ENCODE measurements at regions not wholly inside any gene's neighbourhood (a gene's known extent, or its start where the extent isn't known, plus 50 kb on each side); places are given as distances from the start of the nearest gene placed in this dataset.
"Not testable (repeated sequence)": the region's sequence is repeated elsewhere in the genome, so short reads cannot be mapped to it uniquely, and the experiment has no call there.

GRCh38 chrX:87005885-87006284 lies 511.7 kb upstream of the KLHL4 start:
- no peak overlapping the region for H3K4me3 Mint-ChIP-seq
- intact Hi-C loops (cut with micrococcal nuclease) = no loop called here
- no peak overlapping the region for H3K27ac Mint-ChIP-seq
- no peaks in the 10 kb centered on the region for H3K27me3 Mint-ChIP-seq (ENCODE audit: low read depth)
- no peak for DNase-seq
- CTCF ChIA-PET = no interaction called here
- H3K4me1 Mint-ChIP-seq (ENCODE audit: low read depth) = no peaks in the 10 kb centered on the region
- no peaks in the 10 kb centered on the region for H3K36me3 Mint-ChIP-seq (ENCODE audit: low read depth)
- H3K9me3 Mint-ChIP-seq = peaks cover 2% of the 10 kb centered on the region

DNA sequence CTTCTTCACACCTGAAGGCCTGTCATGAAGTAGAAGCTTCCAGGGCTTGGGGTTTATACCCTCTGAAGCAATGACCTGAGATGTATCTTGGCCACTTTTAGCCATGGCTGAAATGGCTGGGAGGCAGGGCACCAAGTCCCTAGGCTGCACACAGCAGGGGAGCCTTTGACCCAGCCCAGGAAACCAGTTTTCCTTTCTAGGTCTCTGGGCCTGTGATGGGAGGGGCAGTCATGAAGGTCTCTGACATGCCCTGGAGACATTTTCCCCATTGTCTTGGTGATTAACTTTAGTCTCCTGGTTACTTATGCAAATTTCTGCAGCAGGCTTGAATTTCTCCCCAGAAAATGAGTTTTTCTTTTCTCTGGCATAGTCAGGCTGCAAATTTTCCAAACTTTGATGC lies 511.0 kb upstream of the KLHL4 start:
- H3K9me3 Mint-ChIP-seq = peaks cover 2% of the 10 kb centered on the region
- no peaks in the 10 kb centered on the region for H3K27me3 Mint-ChIP-seq (ENCODE audit: low read depth)
- no peaks in the 10 kb centered on the region for H3K36me3 Mint-ChIP-seq (ENCODE audit: low read depth)
- no peak overlapping the region for H3K4me3 Mint-ChIP-seq
- CTCF ChIA-PET = no interaction called here
- no peak for DNase-seq
- no peaks in the 10 kb centered on the region for H3K4me1 Mint-ChIP-seq (ENCODE audit: low read depth)
- intact Hi-C loops (cut with micrococcal nuclease) = no loop called here
- no peak overlapping the region for H3K27ac Mint-ChIP-seq

DNA sequence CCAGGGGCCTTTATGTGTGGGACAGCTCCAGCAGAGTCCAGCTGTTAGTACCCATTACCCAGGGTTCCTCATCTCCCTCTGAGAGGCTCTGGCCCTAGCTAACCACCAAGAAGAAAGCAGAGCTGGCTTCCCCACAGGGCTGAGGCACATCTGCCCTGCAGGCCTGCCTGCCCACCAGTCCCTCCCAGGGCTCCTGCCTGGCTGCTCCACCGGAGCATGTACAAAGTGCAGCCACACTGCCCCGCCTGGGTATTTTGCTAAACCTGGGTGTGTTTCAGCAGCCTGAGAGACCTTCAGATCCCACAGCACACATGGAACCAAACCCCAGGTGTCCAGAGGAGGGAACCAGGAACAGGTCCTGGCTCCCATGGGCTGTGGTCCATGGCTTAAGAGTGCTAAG lies 500.4 kb upstream of the KLHL4 start:
- H3K4me1 Mint-ChIP-seq (ENCODE audit: low read depth) = no peaks in the 10 kb centered on the region
- H3K36me3 Mint-ChIP-seq (ENCODE audit: low read depth) = no peaks in the 10 kb centered on the region
- H3K4me3 Mint-ChIP-seq = no peak overlapping the region
- intact Hi-C loops (cut with micrococcal nuclease) = no loop called here
- no peak overlapping the region for H3K27ac Mint-ChIP-seq
- CTCF ChIA-PET = no interaction called here
- DNase-seq = no peak
- peaks cover 2% of the 10 kb centered on the region for H3K9me3 Mint-ChIP-seq
- H3K27me3 Mint-ChIP-seq (ENCODE audit: low read depth) = no peaks in the 10 kb centered on the region

DNA sequence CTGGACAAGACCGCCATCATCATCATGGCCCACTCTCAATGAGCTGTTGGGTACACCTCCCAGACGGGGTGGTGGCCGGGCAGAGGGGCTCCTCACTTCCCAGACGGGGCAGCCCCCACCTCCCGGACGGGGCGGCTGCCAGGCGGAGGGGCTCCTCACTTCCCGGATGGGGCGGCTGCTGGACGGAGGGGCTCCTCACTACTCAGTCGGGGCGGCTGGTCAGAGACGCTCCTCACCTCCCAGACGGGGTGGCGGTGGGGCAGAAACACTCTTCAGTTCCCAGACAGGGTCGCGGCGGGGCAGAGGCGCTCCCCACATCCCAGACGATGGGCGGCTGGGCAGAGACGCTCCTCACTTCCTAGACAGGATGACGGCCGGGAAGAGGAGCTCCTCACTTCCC lies 484.5 kb upstream of the KLHL4 start:
- H3K36me3 Mint-ChIP-seq (ENCODE audit: low read depth); intact Hi-C loops (cut with micrococcal nuclease): not testable (repeated sequence)

GRCh38 chrX:87045352-87045751 lies 472.2 kb upstream of the KLHL4 start:
- CTCF ChIA-PET = no interaction called here
- Mint-ChIP-seq H3K27me3 (ENCODE audit: low read depth) (no peaks in the 10 kb centered on the region), H3K36me3 (ENCODE audit: low read depth) (no peaks in the 10 kb centered on the region), H3K9me3 (no peaks in the 10 kb centered on the region), H3K27ac (no peak overlapping the region), H3K4me3 (no peak overlapping the region), H3K4me1 (ENCODE audit: low read depth) (no peaks in the 10 kb centered on the region)
- intact Hi-C loops (cut with micrococcal nuclease) = no loop called here
- no peak for DNase-seq

More for the DNA sequence above, 484.5 kb upstream of the KLHL4 start:
- H3K4me3 Mint-ChIP-seq; H3K4me1 Mint-ChIP-seq (ENCODE audit: low read depth); H3K27me3 Mint-ChIP-seq (ENCODE audit: low read depth); H3K27ac Mint-ChIP-seq; CTCF ChIA-PET; DNase-seq; H3K9me3 Mint-ChIP-seq: not testable (repeated sequence)

DNA sequence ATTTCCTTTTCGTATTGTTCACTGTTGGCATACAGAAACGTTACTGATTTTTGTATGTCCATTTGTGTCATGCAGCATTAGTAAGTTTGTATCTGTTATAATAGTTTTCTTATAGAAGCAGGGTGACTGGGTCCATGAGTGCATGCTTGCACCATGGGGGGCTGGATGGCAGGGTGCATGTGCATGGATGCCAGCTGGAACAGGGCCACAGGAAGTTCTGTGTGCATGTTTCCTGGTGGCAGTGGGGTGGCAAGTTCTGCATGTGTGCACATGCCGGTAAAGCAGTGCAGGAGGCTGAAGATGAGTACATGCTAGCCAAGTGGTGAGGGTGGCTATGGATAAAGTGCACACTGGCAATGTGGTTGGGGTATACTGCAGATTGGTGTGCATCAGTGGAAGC lies 468.0 kb upstream of the KLHL4 start:
- Mint-ChIP-seq H3K9me3 (no peaks in the 10 kb centered on the region), H3K27me3 (ENCODE audit: low read depth) (no peaks in the 10 kb centered on the region), H3K4me1 (ENCODE audit: low read depth) (no peaks in the 10 kb centered on the region), H3K4me3 (no peak overlapping the region), H3K36me3 (ENCODE audit: low read depth) (no peaks in the 10 kb centered on the region), H3K27ac (no peak overlapping the region)
- intact Hi-C loops (cut with micrococcal nuclease) = no loop called here
- CTCF ChIA-PET = no interaction called here
- DNase-seq = no peak

DNA sequence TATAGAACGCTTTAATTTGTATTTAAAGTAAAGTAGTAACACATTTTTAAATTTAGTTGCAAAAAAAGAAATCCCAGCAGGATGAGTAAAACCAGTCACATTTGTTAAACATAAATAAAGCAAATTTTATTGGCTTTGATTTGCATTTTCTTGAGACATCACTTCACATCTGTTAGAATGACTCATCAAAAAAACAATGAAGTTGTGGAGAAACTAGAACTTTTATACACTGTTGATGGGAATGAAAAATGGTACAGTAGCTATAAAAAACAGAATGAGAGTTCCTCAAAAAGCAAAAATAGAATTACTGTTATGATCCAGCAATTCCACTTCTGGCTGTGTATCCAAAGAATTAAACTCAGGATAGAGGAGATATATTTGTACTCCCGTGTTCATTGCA lies 454.0 kb upstream of the KLHL4 start:
- intact Hi-C loops (cut with micrococcal nuclease) = no loop called here
- H3K9me3 Mint-ChIP-seq = no peaks in the 10 kb centered on the region
- H3K36me3 Mint-ChIP-seq (ENCODE audit: low read depth) = no peaks in the 10 kb centered on the region
- no peaks in the 10 kb centered on the region for H3K27me3 Mint-ChIP-seq (ENCODE audit: low read depth)
- no peak overlapping the region for H3K4me3 Mint-ChIP-seq
- DNase-seq = no peak
- H3K4me1 Mint-ChIP-seq (ENCODE audit: low read depth) = no peaks in the 10 kb centered on the region
- H3K27ac Mint-ChIP-seq = no peak overlapping the region
- CTCF ChIA-PET = no interaction called here

DNA sequence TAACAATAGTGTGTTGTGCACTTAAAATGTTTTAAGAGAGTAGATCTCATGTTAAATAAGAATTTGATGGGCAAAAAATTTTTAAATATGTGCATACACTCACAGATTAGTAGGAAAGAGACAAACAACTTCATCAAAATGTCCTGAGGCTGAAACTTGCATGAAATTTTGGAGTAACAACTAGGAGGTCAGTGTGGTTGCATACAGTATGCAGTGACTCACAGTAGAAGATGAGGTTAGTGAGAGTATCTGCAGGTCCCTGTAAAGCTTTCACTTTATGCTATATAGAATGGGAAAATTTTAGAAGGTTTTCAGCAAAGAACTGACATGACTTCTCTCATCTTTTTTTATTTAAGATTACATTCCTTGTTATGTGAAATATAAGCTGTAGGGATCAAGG lies 453.1 kb upstream of the KLHL4 start:
- CTCF ChIA-PET = no interaction called here
- Mint-ChIP-seq H3K36me3 (ENCODE audit: low read depth) (no peaks in the 10 kb centered on the region), H3K4me3 (no peak overlapping the region), H3K4me1 (ENCODE audit: low read depth) (no peaks in the 10 kb centered on the region), H3K27ac (no peak overlapping the region), H3K9me3 (no peaks in the 10 kb centered on the region), H3K27me3 (ENCODE audit: low read depth) (no peaks in the 10 kb centered on the region)
- intact Hi-C loops (cut with micrococcal nuclease) = no loop called here
- DNase-seq = no peak

DNA sequence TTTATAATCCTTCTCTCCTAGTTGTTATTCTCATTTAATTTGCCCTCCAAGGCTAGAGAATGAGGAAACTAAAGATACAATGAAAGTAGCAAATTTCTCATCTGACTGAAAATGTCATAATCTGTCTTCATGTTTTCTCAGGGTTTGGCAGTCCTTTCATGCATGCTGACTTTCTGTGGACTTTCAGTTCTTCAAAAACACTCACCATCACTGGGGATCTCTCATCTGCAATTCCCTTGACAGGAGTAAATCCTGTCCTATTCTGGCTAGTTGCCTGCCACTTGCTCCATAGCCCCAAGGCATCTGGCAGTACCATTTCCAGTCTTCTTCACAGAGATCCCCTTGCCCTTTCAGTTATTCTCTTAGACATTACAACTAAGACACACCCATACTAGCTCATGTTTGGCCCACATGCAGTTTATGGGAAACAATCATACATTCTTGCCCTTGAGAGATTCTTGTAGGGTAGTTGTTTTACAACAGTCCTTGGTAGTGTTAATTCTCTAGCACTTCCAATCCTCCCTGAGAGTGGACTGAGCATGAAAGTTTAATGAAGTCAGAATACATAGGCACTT lies 449.7 kb upstream of the KLHL4 start:
- H3K9me3 Mint-ChIP-seq = no peaks in the 10 kb centered on the region
- CTCF ChIA-PET = no interaction called here
- H3K27ac Mint-ChIP-seq = no peak overlapping the region
- no peaks in the 10 kb centered on the region for H3K36me3 Mint-ChIP-seq (ENCODE audit: low read depth)
- H3K4me3 Mint-ChIP-seq = no peak overlapping the region
- no peaks in the 10 kb centered on the region for H3K27me3 Mint-ChIP-seq (ENCODE audit: low read depth)
- no peak for DNase-seq
- H3K4me1 Mint-ChIP-seq (ENCODE audit: low read depth) = no peaks in the 10 kb centered on the region
- intact Hi-C loops (cut with micrococcal nuclease) = no loop called here

DNA sequence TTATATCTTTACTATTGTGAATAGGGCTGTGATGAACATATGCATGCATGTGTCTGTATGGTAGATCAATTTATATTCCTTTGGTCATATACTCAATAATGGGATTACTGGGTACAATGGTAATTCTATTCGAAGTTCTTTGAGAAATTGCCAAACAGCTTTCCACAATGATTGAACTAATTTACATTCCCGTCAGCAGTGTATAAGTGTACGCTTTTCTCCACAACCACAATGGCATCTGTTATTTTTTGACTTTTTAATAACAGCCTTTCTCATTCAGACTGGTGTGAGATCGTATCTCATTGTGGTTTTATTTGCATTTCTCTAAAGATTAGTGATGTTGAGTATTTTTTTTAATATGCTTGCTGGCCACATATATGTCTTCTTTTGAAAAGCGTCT lies 439.4 kb upstream of the KLHL4 start:
- H3K36me3 Mint-ChIP-seq (ENCODE audit: low read depth) = no peaks in the 10 kb centered on the region

GRCh38 chrX:87098477-87098876 lies 419.1 kb upstream of the KLHL4 start:
- no peak for DNase-seq
- Mint-ChIP-seq H3K36me3 (ENCODE audit: low read depth) (no peaks in the 10 kb centered on the region), H3K9me3 (peaks cover 1% of the 10 kb centered on the region), H3K4me3 (no peak overlapping the region), H3K4me1 (ENCODE audit: low read depth) (no peaks in the 10 kb centered on the region), H3K27me3 (ENCODE audit: low read depth) (no peaks in the 10 kb centered on the region), H3K27ac (no peak overlapping the region)
- intact Hi-C loops (cut with micrococcal nuclease) = no loop called here
- CTCF ChIA-PET = no interaction called here

More for the DNA sequence above, 439.4 kb upstream of the KLHL4 start:
- H3K9me3 Mint-ChIP-seq = no peaks in the 10 kb centered on the region
- H3K4me1 Mint-ChIP-seq (ENCODE audit: low read depth) = no peaks in the 10 kb centered on the region
- intact Hi-C loops (cut with micrococcal nuclease) = no loop called here
- H3K27me3 Mint-ChIP-seq (ENCODE audit: low read depth) = no peaks in the 10 kb centered on the region
- H3K27ac Mint-ChIP-seq = no peak overlapping the region
- H3K4me3 Mint-ChIP-seq = no peak overlapping the region
- DNase-seq = no peak
- CTCF ChIA-PET = no interaction called here

DNA sequence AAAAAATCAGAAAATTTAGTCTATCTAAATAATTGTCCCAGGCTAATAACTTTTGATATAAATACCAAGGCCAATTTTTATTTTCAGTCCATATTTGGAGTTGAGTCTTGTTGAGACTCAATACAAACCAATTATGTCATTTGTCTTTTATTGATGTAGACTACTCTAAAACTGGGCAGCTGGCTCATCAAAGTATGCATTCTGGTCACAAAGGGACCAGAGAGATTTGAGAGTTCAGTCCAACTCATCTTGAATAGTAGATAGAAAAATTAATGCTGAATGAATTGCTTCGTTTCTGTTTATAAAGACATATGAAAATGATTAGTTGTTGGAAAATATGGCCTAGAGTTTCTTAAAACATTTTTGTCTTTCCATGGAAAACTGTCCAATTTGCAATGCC lies 412.5 kb upstream of the KLHL4 start:
- no peak for DNase-seq
- Mint-ChIP-seq H3K36me3 (ENCODE audit: low read depth) (no peaks in the 10 kb centered on the region), H3K27ac (no peak overlapping the region), H3K9me3 (no peaks in the 10 kb centered on the region), H3K4me1 (ENCODE audit: low read depth) (no peaks in the 10 kb centered on the region), H3K27me3 (ENCODE audit: low read depth) (no peaks in the 10 kb centered on the region), H3K4me3 (no peak overlapping the region)
- CTCF ChIA-PET = no interaction called here
- intact Hi-C loops (cut with micrococcal nuclease) = no loop called here

DNA sequence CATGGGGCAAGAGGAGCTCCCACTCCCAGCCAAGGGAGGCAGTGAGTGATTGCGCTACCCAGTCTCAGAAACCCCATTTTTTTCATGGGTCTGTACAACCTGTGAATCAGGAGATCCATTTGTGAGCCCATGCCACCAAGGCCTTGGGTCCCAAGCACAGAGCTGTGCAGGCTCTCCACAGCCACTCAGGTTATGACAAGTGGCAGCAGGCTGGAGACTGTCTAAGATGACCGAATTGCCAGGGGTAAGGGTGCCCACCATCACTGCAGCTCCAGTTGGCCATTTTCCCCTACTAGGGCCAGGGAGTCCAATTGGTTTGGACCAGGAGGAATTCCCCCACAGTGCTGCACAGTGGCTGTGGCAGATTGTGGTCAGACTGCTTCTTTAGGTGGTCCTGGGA lies 407.5 kb upstream of the KLHL4 start:
- CTCF ChIA-PET = no interaction called here
- H3K36me3 Mint-ChIP-seq (ENCODE audit: low read depth) = no peaks in the 10 kb centered on the region
- peaks cover 2% of the 10 kb centered on the region for H3K9me3 Mint-ChIP-seq
- no peaks in the 10 kb centered on the region for H3K27me3 Mint-ChIP-seq (ENCODE audit: low read depth)
- H3K4me3 Mint-ChIP-seq = no peak overlapping the region
- no peak overlapping the region for H3K27ac Mint-ChIP-seq
- DNase-seq = no peak
- intact Hi-C loops (cut with micrococcal nuclease) = no loop called here
- H3K4me1 Mint-ChIP-seq (ENCODE audit: low read depth) = no peaks in the 10 kb centered on the region

All from activated naive CD4-positive, alpha-beta T cell treated with anti-CD3 and anti-CD28 coated beads for 36 hours (primary cell).